ENCODE measurements at regions not wholly inside any gene's neighbourhood (a gene's known extent, or its start where the extent isn't known, plus 50 kb on each side); places are given as distances from the start of the nearest gene placed in this dataset.

DNA sequence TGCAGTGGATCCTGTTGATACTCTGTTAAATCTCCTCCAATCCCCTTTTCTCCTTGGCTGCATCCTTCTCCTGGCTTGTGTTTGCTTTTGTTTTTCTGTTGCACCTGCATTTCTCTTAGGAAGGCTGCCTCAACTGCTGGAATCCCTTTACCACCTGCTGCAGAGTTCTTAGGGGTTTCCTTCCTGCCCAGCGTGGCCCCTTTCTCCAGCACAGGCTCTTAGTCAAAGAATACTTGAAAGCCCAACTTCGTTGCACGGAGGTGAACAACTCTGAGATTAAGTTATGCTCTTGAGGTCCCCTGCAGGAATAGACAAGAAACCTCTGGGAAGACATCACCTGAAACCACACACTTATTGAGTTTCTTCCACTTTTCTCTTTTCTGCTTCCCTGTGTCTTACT, 121.6 kb upstream of the GRM7 start:
- ChIA-PET CTCF (ENCODE audit: low intra/inter-chr PET ratio) (no interaction called here), POLR2A (no interaction called here)
- intact Hi-C loops (cut with micrococcal nuclease), result no loop called here
- FAIRE-seq (no peak), ATAC-seq (no peak; the same call in 2 of the 3 replicates), DNase-seq (ENCODE audit: extremely low read depth in 1 of 4, low spot score in 3 of 4) (no peak)
- H3K27ac ChIP-seq (ENCODE audit: extremely low read depth, low read depth, low read length), result no peak overlapping the region
- no peaks in the 10 kb centered on the region for H3K79me2 ChIP-seq (ENCODE audit: control insufficient read depth, insufficient read depth, low read length)
- H4K20me1 ChIP-seq (replicated peaks; ENCODE audit: control insufficient read depth, insufficient read depth, low read length), result no peaks in the 10 kb centered on the region
- no peak overlapping the region for H3K9ac ChIP-seq (ENCODE audit: insufficient read depth in 1 of 2, low read depth in 2 of 2, low read length in 2 of 2)
- TF ChIP-seq EHMT2 (IDR thresholded peaks at IDR 0.05), result no peak
- TF ChIP-seq, protein P1, sequence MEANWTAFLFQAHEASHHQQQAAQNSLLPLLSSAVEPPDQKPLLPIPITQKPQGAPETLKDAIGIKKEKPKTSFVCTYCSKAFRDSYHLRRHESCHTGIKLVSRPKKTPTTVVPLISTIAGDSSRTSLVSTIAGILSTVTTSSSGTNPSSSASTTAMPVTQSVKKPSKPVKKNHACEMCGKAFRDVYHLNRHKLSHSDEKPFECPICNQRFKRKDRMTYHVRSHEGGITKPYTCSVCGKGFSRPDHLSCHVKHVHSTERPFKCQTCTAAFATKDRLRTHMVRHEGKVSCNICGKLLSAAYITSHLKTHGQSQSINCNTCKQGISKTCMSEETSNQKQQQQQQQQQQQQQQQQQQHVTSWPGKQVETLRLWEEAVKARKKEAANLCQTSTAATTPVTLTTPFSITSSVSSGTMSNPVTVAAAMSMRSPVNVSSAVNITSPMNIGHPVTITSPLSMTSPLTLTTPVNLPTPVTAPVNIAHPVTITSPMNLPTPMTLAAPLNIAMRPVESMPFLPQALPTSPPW (CRISPR knock-in tag; IDR thresholded peaks at IDR 0.05), result no peak
- no TSS peak for BruUV-seq (replicated peaks)
- H3K9me1 ChIP-seq (ENCODE audit: control insufficient read depth, insufficient read depth, low read length), result no peaks in the 10 kb centered on the region
- H3K36me3 ChIP-seq (ENCODE audit: control insufficient read depth, insufficient read depth, low read length), result no peaks in the 10 kb centered on the region; the same call in 2 of the 3 replicates
- no peak overlapping the region for H3K4me3 ChIP-seq
- no peak overlapping the region for H2AFZ ChIP-seq (ENCODE audit: low read depth, low read length)
- H3K9me3 ChIP-seq (replicated peaks; ENCODE audit: control insufficient read depth, insufficient read depth, low read depth, low read length), result no peaks in the 10 kb centered on the region
- no peaks in the 10 kb centered on the region for H3K27me3 ChIP-seq (ENCODE audit: control insufficient read depth in 2 of 2, insufficient read depth in 2 of 2, low read length in 2 of 2)
- no peak overlapping the region for H3K4me2 ChIP-seq (ENCODE audit: insufficient read depth, low read length)
- WGBS (ENCODE audit: insufficient coverage, low coverage, missing lambda C conversion rate), result 36% methylated on average over 3 of the region's 3 CpGs
- peaks cover 0 to 3% of the 10 kb centered on the region in 2 experiments; a peak in 2 of 5 replicates for H3K4me1 ChIP-seq (replicated peaks in 1 of 2; ENCODE audit: control insufficient read depth in 2 of 2, insufficient read depth in 2 of 2, low read length in 2 of 2)
- in situ Hi-C loops (cut with MboI), result no loop called here

DNA sequence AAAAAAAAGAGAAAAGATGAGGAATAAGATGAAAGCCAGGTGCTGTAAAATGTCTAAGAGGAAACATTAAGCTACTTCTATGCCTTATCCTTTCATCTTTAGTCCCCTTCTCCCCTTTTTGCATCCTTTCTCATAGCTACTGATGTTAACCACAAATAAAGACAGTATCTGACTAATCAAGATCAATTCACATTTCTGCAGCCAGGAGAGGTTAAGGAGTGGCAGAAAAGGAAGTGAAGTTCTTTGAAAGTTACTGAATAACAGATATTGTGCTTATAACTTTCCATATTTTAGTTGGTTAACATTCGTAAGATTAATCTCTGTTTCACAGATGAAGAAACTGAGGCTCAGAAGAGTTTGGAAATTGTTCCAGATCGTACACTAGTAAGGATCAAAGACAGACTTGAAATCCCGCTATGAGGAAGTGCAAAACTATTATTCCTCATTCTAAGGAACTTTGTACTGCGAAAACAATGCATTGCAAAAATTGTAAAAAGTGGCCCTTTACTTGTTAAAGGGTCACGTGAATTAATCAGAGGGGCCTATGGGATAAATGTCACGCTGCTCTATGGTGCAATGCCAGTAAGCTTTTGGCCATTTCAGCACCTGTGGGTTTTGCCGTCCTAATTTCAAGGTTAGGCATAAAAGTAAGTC, 117.7 kb upstream of the GRM7 start:
- ATAC-seq (no peak), FAIRE-seq (no peak), DNase-seq (ENCODE audit: extremely low read depth in 1 of 4, low spot score in 3 of 4) (no peak)
- H3K9me1 ChIP-seq (ENCODE audit: control insufficient read depth, insufficient read depth, low read length), result no peaks in the 10 kb centered on the region
- in situ Hi-C loops (cut with MboI), result no loop called here
- H4K20me1 ChIP-seq (replicated peaks; ENCODE audit: control insufficient read depth, insufficient read depth, low read length), result no peaks in the 10 kb centered on the region
- TF ChIP-seq LEF1 (IDR thresholded peaks at IDR 0.05), result no peak
- no peak for TF ChIP-seq ZNF408 (CRISPR knock-in tag; IDR thresholded peaks at IDR 0.05; ENCODE audit: low read depth)
- no TSS peak for BruUV-seq (replicated peaks)
- H3K9ac ChIP-seq (ENCODE audit: insufficient read depth in 1 of 2, low read depth in 2 of 2, low read length in 2 of 2), result no peak overlapping the region
- peaks cover 0 to 4% of the 10 kb centered on the region in 2 experiments; a peak in 2 of 5 replicates for H3K4me1 ChIP-seq (replicated peaks in 1 of 2; ENCODE audit: control insufficient read depth in 2 of 2, insufficient read depth in 2 of 2, low read length in 2 of 2)
- 32% methylated on average over 7 of the region's 7 CpGs for WGBS (ENCODE audit: insufficient coverage, low coverage, missing lambda C conversion rate)
- H3K4me3 ChIP-seq, result no peak overlapping the region
- H3K79me2 ChIP-seq (ENCODE audit: control insufficient read depth, insufficient read depth, low read length), result no peaks in the 10 kb centered on the region
- H3K36me3 ChIP-seq (ENCODE audit: control insufficient read depth, insufficient read depth, low read length), result no peaks in the 10 kb centered on the region
- POLR2A ChIA-PET, result no interaction called here
- intact Hi-C loops (cut with micrococcal nuclease), result no loop called here
- H3K27me3 ChIP-seq (ENCODE audit: control insufficient read depth in 2 of 2, insufficient read depth in 2 of 2, low read length in 2 of 2), result no peaks in the 10 kb centered on the region
- no peak overlapping the region for H3K27ac ChIP-seq (ENCODE audit: extremely low read depth, low read depth, low read length)
- CTCF ChIA-PET (ENCODE audit: low intra/inter-chr PET ratio), result no interaction called here
- H2AFZ ChIP-seq (ENCODE audit: low read depth, low read length), result no peak overlapping the region
- no peaks in the 10 kb centered on the region for H3K9me3 ChIP-seq (replicated peaks; ENCODE audit: control insufficient read depth, insufficient read depth, low read depth, low read length)
- H3K4me2 ChIP-seq (ENCODE audit: insufficient read depth, low read length), result no peak overlapping the region
